DND-41 (cell line): ENCODE measurements at regions not wholly inside any gene's neighbourhood (a gene's known extent, or its start where the extent isn't known, plus 50 kb on each side); places are given as distances from the start of the nearest gene placed in this dataset.

Experiments used
- EZH2 ChIP-seq: IDR thresholded peaks from 3 replicates; pipeline ENCODE4 v1.6.1; 2012; ENCODE audit warnings: borderline replicate concordance, low read depth, mild to moderate bottlenecking, moderate library complexity, low read length, inconsistent platforms; ENCODE audit not compliant: severe bottlenecking
- TF ChIP-seq, protein P1 (sequence below): IDR thresholded peaks from 2 replicates; pipeline ENCODE4 v1.5.1; 2012; ENCODE audit warnings: borderline replicate concordance, low read length, moderate library complexity, mild to moderate bottlenecking; ENCODE audit not compliant: poor library complexity, severe bottlenecking; ENCODE audit errors: extremely low read depth

DNA sequence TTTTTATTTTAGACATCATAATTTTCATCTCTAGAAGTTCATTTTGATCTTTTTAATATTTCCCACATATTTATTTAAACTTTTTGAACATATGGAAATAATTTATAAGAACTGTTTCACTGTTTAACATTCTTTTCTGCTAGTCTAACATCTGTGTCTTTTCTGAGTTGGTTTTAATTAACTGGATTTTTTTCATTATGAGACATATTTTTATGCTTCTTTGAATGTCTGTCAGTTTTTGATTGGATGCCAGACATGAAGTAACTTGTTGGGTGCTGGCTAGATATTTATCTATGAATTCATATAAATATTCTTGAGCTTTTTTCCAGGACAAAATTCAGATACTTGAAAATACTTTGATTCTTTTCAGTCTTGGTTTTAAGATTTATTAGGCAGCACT, 317.8 kb upstream of the NCAM1 start:
- TF ChIP-seq, protein P1, sequence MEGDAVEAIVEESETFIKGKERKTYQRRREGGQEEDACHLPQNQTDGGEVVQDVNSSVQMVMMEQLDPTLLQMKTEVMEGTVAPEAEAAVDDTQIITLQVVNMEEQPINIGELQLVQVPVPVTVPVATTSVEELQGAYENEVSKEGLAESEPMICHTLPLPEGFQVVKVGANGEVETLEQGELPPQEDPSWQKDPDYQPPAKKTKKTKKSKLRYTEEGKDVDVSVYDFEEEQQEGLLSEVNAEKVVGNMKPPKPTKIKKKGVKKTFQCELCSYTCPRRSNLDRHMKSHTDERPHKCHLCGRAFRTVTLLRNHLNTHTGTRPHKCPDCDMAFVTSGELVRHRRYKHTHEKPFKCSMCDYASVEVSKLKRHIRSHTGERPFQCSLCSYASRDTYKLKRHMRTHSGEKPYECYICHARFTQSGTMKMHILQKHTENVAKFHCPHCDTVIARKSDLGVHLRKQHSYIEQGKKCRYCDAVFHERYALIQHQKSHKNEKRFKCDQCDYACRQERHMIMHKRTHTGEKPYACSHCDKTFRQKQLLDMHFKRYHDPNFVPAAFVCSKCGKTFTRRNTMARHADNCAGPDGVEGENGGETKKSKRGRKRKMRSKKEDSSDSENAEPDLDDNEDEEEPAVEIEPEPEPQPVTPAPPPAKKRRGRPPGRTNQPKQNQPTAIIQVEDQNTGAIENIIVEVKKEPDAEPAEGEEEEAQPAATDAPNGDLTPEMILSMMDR: no peak
- no peak for TF ChIP-seq EZH2
